WERI-Rb-1 (cell line): ENCODE measurements at regions not wholly inside any gene's neighbourhood (a gene's known extent, or its start where the extent isn't known, plus 50 kb on each side); places are given as distances from the start of the nearest gene placed in this dataset.
"Not testable (repeated sequence)": the region's sequence is repeated elsewhere in the genome, so short reads cannot be mapped to it uniquely, and the experiment has no call there.

ENCODE experiments used
- DNase-seq: peaks from one replicate; pipeline ENCODE4 v3.0.0-alpha.2; 2020
- H3K27ac ChIP-seq: fragments of 250-450 bp; sonication (Bioruptor Pico); 2 replicates; pipeline ENCODE4 v1.5.1; 2020; ENCODE audit warnings: mild to moderate bottlenecking, moderate library complexity
- H3K27me3 ChIP-seq: fragments of 250-450 bp; sonication (Bioruptor Pico); 2 replicates; pipeline ENCODE4 v1.5.1; 2021; ENCODE audit warnings: mild to moderate bottlenecking, low read depth, moderate library complexity; ENCODE audit not compliant: insufficient read depth, severe bottlenecking
- H3K36me3 ChIP-seq: fragments of 250-450 bp; sonication (Bioruptor Pico); 2 replicates; pipeline ENCODE4 v1.5.1; 2020; ENCODE audit warnings: mild to moderate bottlenecking, moderate library complexity
- H3K4me3 ChIP-seq: 2 replicates; pipeline ENCODE4 v1.5.1; 2011; ENCODE audit warnings: low read depth, mild to moderate bottlenecking, control low read depth, low read length
- H3K9me3 ChIP-seq: fragments of 250-450 bp; sonication (Bioruptor Pico); 2 replicates; pipeline ENCODE4 v1.5.1; 2021; ENCODE audit warnings: mild to moderate bottlenecking, moderate library complexity; ENCODE audit not compliant: severe bottlenecking
- CTCF ChIP-seq: IDR thresholded peaks from 2 replicates; pipeline ENCODE4 v1.5.1; 2011; ENCODE audit warnings: low read depth, mild to moderate bottlenecking, control low read depth, inconsistent platforms, low read length

GRCh38 chr16:88268186-88268970 is 114.4 kb upstream of the ZNF469 start:
- not testable (repeated sequence) for H3K36me3 ChIP-seq, H3K9me3 ChIP-seq, H3K27ac ChIP-seq, H3K4me3 ChIP-seq, H3K27me3 ChIP-seq, DNase-seq

- not testable (repeated sequence) for H3K9me3 ChIP-seq, H3K36me3 ChIP-seq, H3K27ac ChIP-seq, H3K4me3 ChIP-seq, DNase-seq, H3K27me3 ChIP-seq
These were observed 112.5 kb upstream of the ZNF469 start for GRCh38 chr16:88270171-88270790.

- not testable (repeated sequence) for H3K9me3 ChIP-seq, H3K4me3 ChIP-seq, H3K27me3 ChIP-seq, H3K36me3 ChIP-seq, DNase-seq, H3K27ac ChIP-seq
These were observed 111.5 kb upstream of the ZNF469 start for GRCh38 chr16:88271296-88271695.

- H3K9me3 ChIP-seq, H3K36me3 ChIP-seq, H3K27me3 ChIP-seq, DNase-seq, H3K27ac ChIP-seq, H3K4me3 ChIP-seq: not testable (repeated sequence)
These were observed 111.0 kb upstream of the ZNF469 start for GRCh38 chr16:88271776-88272175.

- H3K4me3 ChIP-seq, DNase-seq, H3K27ac ChIP-seq, H3K9me3 ChIP-seq, H3K36me3 ChIP-seq, H3K27me3 ChIP-seq: not testable (repeated sequence)
These were observed 110.3 kb upstream of the ZNF469 start for GRCh38 chr16:88272437-88272836.

GRCh38 chr16:88274126-88274750 is 108.5 kb upstream of the ZNF469 start:
- not testable (repeated sequence) for DNase-seq, H3K27me3 ChIP-seq, H3K36me3 ChIP-seq, H3K4me3 ChIP-seq, H3K9me3 ChIP-seq, H3K27ac ChIP-seq

- Histone ChIP-seq H3K27ac (no peak overlapping the region), H3K9me3 (no peaks in the 10 kb centered on the region), H3K4me3 (no peak overlapping the region), H3K36me3 (no peaks in the 10 kb centered on the region), H3K27me3 (no peaks in the 10 kb centered on the region)
- no peak for TF ChIP-seq CTCF
- no peak for DNase-seq
These were observed 107.9 kb upstream of the ZNF469 start for GRCh38 chr16:88274847-88275246.

GRCh38 chr16:88275336-88276122 is 107.2 kb upstream of the ZNF469 start:
- DNase-seq, H3K27ac ChIP-seq, H3K4me3 ChIP-seq, H3K27me3 ChIP-seq, H3K9me3 ChIP-seq, H3K36me3 ChIP-seq: not testable (repeated sequence)

- H3K4me3 ChIP-seq, H3K27me3 ChIP-seq, H3K27ac ChIP-seq, H3K36me3 ChIP-seq, DNase-seq, H3K9me3 ChIP-seq: not testable (repeated sequence)
These were observed 106.6 kb upstream of the ZNF469 start for GRCh38 chr16:88276123-88276588.
